H1 (cell line): ENCODE measurements at regions not wholly inside any gene's neighbourhood (a gene's known extent, or its start where the extent isn't known, plus 50 kb on each side); places are given as distances from the start of the nearest gene placed in this dataset.

Source experiments
- HDAC6 ChIP-seq: IDR thresholded peaks from one replicate; pipeline ENCODE4 v1.7.1; 2012; ENCODE audit warnings: low read depth, mild to moderate bottlenecking, inconsistent platforms, low read length, moderate library complexity
- RBBP5 ChIP-seq: IDR thresholded peaks from 2 replicates; pipeline ENCODE4 v1.7.1; 2012; ENCODE audit warnings: low read depth, mild to moderate bottlenecking, inconsistent platforms, low read length, moderate library complexity, borderline replicate concordance

DNA sequence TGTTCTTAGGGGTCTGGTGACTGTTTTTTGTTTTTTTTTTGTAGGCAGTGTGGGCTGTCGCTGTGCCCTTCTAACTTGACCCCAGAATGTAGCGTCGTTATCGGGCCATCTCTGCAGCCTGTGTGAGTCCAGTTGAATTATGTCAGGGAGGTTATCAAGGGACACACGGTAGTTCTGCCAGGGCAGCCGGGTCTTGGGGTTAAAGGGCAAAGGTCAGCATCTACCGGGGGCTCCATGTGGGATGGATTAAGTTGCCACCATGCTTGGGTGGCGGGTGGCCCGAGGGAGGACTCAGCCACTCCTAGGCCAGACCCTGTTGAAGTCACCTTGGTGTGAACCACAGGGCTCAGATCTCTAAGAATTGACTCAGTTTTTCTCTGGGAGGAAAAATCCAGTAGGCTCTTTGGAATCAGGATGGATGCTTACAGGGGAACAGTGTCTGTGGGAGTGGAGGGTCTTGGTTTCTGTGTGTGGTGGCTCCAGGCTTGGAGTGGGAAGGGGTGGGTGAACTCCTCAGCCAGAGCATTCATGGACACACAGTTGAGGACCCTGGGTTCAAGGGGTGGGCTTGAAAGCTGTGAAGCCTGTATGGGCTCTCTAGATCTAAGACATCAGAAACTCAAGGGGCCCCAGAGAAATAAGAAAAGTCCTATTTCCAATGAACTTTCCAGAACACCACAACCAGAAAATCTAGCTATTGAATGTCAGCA, 191.7 kb downstream of the IRF8 start (continued):
- TF ChIP-seq RBBP5 = no peak
- TF ChIP-seq HDAC6 = no peak
- TF ChIP-seq, all 59 proteins: peak for 0
